ENCODE measurements at regions not wholly inside any gene's neighbourhood (a gene's known extent, or its start where the extent isn't known, plus 50 kb on each side); places are given as distances from the start of the nearest gene placed in this dataset.

GRCh38 chrX:22340022-22340616, 67.4 kb downstream of the CBLL2 start:
- H3K4me3 ChIP-seq = no peak overlapping the region
- no TSS peak for BruUV-seq (replicated peaks)
- H3K36me3 ChIP-seq (ENCODE audit: control insufficient read depth, insufficient read depth, low read length) = no peaks in the 10 kb centered on the region
- no peaks in the 10 kb centered on the region for H3K9me1 ChIP-seq (ENCODE audit: control insufficient read depth, insufficient read depth, low read length)
- DNase-seq (ENCODE audit: extremely low read depth in 1 of 4, low spot score in 3 of 4) = no peak
- H3K27me3 ChIP-seq (ENCODE audit: control insufficient read depth in 2 of 2, insufficient read depth in 2 of 2, low read length in 2 of 2) = no peaks in the 10 kb centered on the region
- no peak for TF ChIP-seq ETS1 (conservative IDR thresholded peaks at IDR 0.05; ENCODE audit: control insufficient read depth, low read depth, low read length)
- TF ChIP-seq RBFOX2 (IDR thresholded peaks at IDR 0.05; ENCODE audit: low read depth, low read length) = no peak
- no peak for TF ChIP-seq NFATC3 (IDR thresholded peaks at IDR 0.05)
- no peak for TF ChIP-seq ZFP1 (CRISPR knock-in tag; IDR thresholded peaks at IDR 0.05)
- TF ChIP-seq PHB (CRISPR knock-in tag; IDR thresholded peaks at IDR 0.05) = no peak
- TF ChIP-seq PHF20 (IDR thresholded peaks at IDR 0.05; ENCODE audit: partially characterized antibody) = no peak
- TF ChIP-seq GABPB1 (CRISPR knock-in tag; IDR thresholded peaks at IDR 0.05) = no peak
- TF ChIP-seq CHCHD3 (CRISPR knock-in tag; IDR thresholded peaks at IDR 0.05) = no peak
- TF ChIP-seq ZNF232 (CRISPR knock-in tag; IDR thresholded peaks at IDR 0.05) = no peak
- no peak for TF ChIP-seq FOXK2 (conservative IDR thresholded peaks at IDR 0.05 in 1 of 2, IDR thresholded peaks at IDR 0.05 in 1 of 2; ENCODE audit: low read depth in 2 of 2)
- no peak for TF ChIP-seq CEBPZ (IDR thresholded peaks at IDR 0.05; ENCODE audit: borderline replicate concordance, low read depth, low read length)
- no peak for TF ChIP-seq GTF2A2 (tag; IDR thresholded peaks at IDR 0.05)
- no peak for TF ChIP-seq NR3C1 (CRISPR knock-in tag; IDR thresholded peaks at IDR 0.05)
- no peak for TF ChIP-seq HDAC1 (IDR thresholded peaks at IDR 0.05)
- TF ChIP-seq ZNF431 (CRISPR knock-in tag; IDR thresholded peaks at IDR 0.05) = no peak
- no peak for TF ChIP-seq POLR2B (IDR thresholded peaks at IDR 0.05; ENCODE audit: low read depth, partially characterized antibody)
- no peak for TF ChIP-seq BRF1 (IDR thresholded peaks at IDR 0.05; ENCODE audit: borderline replicate concordance, extremely low read depth, insufficient read length)
- no peak for TF ChIP-seq NR1H2 (CRISPR knock-in tag; IDR thresholded peaks at IDR 0.05)
- H2AFZ ChIP-seq (ENCODE audit: low read depth, low read length) = no peak overlapping the region
- no peak overlapping the region for H3K9ac ChIP-seq (ENCODE audit: insufficient read depth in 1 of 2, low read depth in 2 of 2, low read length in 2 of 2)
- H3K4me2 ChIP-seq (ENCODE audit: insufficient read depth, low read length) = no peak overlapping the region
- no peaks in the 10 kb centered on the region for H4K20me1 ChIP-seq (replicated peaks; ENCODE audit: control insufficient read depth, insufficient read depth, low read length)
- ChIA-PET POLR2A (no interaction called here), CTCF (ENCODE audit: low intra/inter-chr PET ratio) (no interaction called here)
- no peak for FAIRE-seq
- no peak for ATAC-seq
- WGBS (ENCODE audit: insufficient coverage, low coverage, missing lambda C conversion rate) = 0% methylated on average over 5 of the region's 5 CpGs
- H3K27ac ChIP-seq (ENCODE audit: extremely low read depth, low read depth, low read length) = no peak overlapping the region
- intact Hi-C loops (cut with micrococcal nuclease) = no loop called here
- H3K9me3 ChIP-seq (replicated peaks; ENCODE audit: control insufficient read depth, insufficient read depth, low read depth, low read length) = no peaks in the 10 kb centered on the region
- H3K79me2 ChIP-seq (ENCODE audit: control insufficient read depth, insufficient read depth, low read length) = no peaks in the 10 kb centered on the region
- in situ Hi-C loops (cut with MboI) = no loop called here
- H3K4me1 ChIP-seq (replicated peaks in 1 of 2; ENCODE audit: control insufficient read depth in 2 of 2, insufficient read depth in 2 of 2, low read length in 2 of 2) = no peaks in the 10 kb centered on the region
